GM12878 (cell line): ENCODE measurements at regions not wholly inside any gene's neighbourhood (a gene's known extent, or its start where the extent isn't known, plus 50 kb on each side); places are given as distances from the start of the nearest gene placed in this dataset.

Experiments
- GABPA ChIP-seq: IDR thresholded peaks from 2 replicates; pipeline ENCODE4 v1.6.1; 2014; ENCODE audit warnings: antibody characterized with exemption, low read depth, mild to moderate bottlenecking, inconsistent platforms
- HDAC2 ChIP-seq: fragments of 200-600 bp; sonication (generic); IDR thresholded peaks from 2 replicates; pipeline ENCODE4 v1.6.1; 2017
- JUNB ChIP-seq: IDR thresholded peaks from 2 replicates; pipeline ENCODE4 v1.6.1; 2016; ENCODE audit warnings: antibody characterized with exemption, mild to moderate bottlenecking
- LARP7 ChIP-seq: fragments of 450-650 bp; IDR thresholded peaks from 2 replicates; pipeline ENCODE4 v1.6.1; 2017; ENCODE audit warnings: mild to moderate bottlenecking
- POLR2A ChIP-seq: IDR thresholded peaks from 2 replicates; pipeline ENCODE4 v1.6.1; 2011; ENCODE audit warnings: low read depth, mild to moderate bottlenecking, low read length
- POLR2AphosphoS5 ChIP-seq: IDR thresholded peaks from 2 replicates; pipeline ENCODE4 v1.6.1; 2011; ENCODE audit warnings: mild to moderate bottlenecking, low read length, inconsistent platforms
- SPI1 ChIP-seq: IDR thresholded peaks from 2 replicates; pipeline ENCODE4 v1.6.1; 2011; ENCODE audit warnings: low read depth, mild to moderate bottlenecking, low read length, moderate library complexity, borderline replicate concordance; ENCODE audit not compliant: insufficient read depth
- SUZ12 ChIP-seq: fragments of 200-600 bp; sonication (generic); IDR thresholded peaks from one replicate; pipeline ENCODE4 v1.6.1; 2018; ENCODE audit warnings: antibody characterized with exemption, mild to moderate bottlenecking; ENCODE audit not compliant: unreplicated experiment
- ZNF274 ChIP-seq: IDR thresholded peaks from one replicate; pipeline ENCODE4 v1.8.0; 2011; ENCODE audit not compliant: insufficient read length, insufficient read depth
- TF ChIP-seq, protein P1 (sequence below): fragments of 150-350 bp; IDR thresholded peaks from 2 replicates; pipeline ENCODE4 v1.6.1; 2016; ENCODE audit warnings: low read depth, low read length
- TF ChIP-seq, protein P2 (sequence below), 3 experiments: IDR thresholded peaks in 2 of 3; conservative IDR thresholded peaks in 1 of 3; 2 replicates each; pipeline ENCODE4 v1.5.1; 2011; ENCODE audit warnings: low read depth in 3 of 3, low read length in 3 of 3, mild to moderate bottlenecking in 3 of 3, control low read depth in 2 of 3, moderate library complexity in 2 of 3, inconsistent platforms in 1 of 3, mixed read lengths in 1 of 3; ENCODE audit not compliant: control insufficient read depth in 2 of 3, insufficient read depth in 1 of 3; ENCODE audit errors: extremely low read depth in 1 of 3
- TF ChIP-seq, protein P3 (sequence below): IDR thresholded peaks from 2 replicates; pipeline ENCODE4 v1.6.1; 2012; ENCODE audit warnings: mild to moderate bottlenecking, low read depth, low read length
- TF ChIP-seq, protein P4 (sequence below): fragments of 450-650 bp; IDR thresholded peaks from 2 replicates; pipeline ENCODE4 v1.6.1; 2017; ENCODE audit warnings: mild to moderate bottlenecking, low read depth, inconsistent platforms; ENCODE audit not compliant: poor library complexity, severe bottlenecking

DNA sequence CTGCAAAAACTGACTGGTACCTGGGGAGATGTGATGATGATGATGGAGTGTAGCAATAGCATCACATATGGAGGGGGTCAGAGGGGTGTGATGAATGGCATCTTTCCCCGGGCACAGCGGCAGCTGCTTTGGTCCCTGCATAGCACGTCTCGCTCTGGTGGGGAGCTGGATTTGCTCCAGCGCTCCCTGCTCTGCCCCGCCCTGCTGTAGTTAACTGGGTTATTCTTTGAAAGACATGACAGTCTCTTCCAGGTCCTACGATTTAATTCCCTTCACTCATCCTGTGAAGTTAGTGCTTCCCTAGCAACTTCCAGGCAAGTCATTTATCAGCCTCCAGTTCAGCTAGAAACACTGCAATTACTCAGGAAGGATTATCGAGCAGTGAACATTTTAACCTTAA lies 463.1 kb downstream of the TSN start:
- TF ChIP-seq, protein P1, sequence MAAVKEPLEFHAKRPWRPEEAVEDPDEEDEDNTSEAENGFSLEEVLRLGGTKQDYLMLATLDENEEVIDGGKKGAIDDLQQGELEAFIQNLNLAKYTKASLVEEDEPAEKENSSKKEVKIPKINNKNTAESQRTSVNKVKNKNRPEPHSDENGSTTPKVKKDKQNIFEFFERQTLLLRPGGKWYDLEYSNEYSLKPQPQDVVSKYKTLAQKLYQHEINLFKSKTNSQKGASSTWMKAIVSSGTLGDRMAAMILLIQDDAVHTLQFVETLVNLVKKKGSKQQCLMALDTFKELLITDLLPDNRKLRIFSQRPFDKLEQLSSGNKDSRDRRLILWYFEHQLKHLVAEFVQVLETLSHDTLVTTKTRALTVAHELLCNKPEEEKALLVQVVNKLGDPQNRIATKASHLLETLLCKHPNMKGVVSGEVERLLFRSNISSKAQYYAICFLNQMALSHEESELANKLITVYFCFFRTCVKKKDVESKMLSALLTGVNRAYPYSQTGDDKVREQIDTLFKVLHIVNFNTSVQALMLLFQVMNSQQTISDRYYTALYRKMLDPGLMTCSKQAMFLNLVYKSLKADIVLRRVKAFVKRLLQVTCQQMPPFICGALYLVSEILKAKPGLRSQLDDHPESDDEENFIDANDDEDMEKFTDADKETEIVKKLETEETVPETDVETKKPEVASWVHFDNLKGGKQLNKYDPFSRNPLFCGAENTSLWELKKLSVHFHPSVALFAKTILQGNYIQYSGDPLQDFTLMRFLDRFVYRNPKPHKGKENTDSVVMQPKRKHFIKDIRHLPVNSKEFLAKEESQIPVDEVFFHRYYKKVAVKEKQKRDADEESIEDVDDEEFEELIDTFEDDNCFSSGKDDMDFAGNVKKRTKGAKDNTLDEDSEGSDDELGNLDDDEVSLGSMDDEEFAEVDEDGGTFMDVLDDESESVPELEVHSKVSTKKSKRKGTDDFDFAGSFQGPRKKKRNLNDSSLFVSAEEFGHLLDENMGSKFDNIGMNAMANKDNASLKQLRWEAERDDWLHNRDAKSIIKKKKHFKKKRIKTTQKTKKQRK = no peak
- TF ChIP-seq, protein P2, sequence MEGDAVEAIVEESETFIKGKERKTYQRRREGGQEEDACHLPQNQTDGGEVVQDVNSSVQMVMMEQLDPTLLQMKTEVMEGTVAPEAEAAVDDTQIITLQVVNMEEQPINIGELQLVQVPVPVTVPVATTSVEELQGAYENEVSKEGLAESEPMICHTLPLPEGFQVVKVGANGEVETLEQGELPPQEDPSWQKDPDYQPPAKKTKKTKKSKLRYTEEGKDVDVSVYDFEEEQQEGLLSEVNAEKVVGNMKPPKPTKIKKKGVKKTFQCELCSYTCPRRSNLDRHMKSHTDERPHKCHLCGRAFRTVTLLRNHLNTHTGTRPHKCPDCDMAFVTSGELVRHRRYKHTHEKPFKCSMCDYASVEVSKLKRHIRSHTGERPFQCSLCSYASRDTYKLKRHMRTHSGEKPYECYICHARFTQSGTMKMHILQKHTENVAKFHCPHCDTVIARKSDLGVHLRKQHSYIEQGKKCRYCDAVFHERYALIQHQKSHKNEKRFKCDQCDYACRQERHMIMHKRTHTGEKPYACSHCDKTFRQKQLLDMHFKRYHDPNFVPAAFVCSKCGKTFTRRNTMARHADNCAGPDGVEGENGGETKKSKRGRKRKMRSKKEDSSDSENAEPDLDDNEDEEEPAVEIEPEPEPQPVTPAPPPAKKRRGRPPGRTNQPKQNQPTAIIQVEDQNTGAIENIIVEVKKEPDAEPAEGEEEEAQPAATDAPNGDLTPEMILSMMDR (IDR thresholded peaks at IDR 0.05 in 2 of 3, conservative IDR thresholded peaks at IDR 0.05 in 1 of 3; ENCODE audit: control insufficient read depth in 2 of 3, extremely low read depth in 1 of 3, insufficient read depth in 1 of 3, low read depth in 3 of 3, low read length in 3 of 3) = no peak
- TF ChIP-seq GABPA (no peak), JUNB (no peak), HDAC2 (no peak), SUZ12 (no peak), LARP7 (no peak), SPI1 (no peak), ZNF274 (no peak), POLR2A (no peak), POLR2AphosphoS5 (no peak)
- TF ChIP-seq, protein P3, sequence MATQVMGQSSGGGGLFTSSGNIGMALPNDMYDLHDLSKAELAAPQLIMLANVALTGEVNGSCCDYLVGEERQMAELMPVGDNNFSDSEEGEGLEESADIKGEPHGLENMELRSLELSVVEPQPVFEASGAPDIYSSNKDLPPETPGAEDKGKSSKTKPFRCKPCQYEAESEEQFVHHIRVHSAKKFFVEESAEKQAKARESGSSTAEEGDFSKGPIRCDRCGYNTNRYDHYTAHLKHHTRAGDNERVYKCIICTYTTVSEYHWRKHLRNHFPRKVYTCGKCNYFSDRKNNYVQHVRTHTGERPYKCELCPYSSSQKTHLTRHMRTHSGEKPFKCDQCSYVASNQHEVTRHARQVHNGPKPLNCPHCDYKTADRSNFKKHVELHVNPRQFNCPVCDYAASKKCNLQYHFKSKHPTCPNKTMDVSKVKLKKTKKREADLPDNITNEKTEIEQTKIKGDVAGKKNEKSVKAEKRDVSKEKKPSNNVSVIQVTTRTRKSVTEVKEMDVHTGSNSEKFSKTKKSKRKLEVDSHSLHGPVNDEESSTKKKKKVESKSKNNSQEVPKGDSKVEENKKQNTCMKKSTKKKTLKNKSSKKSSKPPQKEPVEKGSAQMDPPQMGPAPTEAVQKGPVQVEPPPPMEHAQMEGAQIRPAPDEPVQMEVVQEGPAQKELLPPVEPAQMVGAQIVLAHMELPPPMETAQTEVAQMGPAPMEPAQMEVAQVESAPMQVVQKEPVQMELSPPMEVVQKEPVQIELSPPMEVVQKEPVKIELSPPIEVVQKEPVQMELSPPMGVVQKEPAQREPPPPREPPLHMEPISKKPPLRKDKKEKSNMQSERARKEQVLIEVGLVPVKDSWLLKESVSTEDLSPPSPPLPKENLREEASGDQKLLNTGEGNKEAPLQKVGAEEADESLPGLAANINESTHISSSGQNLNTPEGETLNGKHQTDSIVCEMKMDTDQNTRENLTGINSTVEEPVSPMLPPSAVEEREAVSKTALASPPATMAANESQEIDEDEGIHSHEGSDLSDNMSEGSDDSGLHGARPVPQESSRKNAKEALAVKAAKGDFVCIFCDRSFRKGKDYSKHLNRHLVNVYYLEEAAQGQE = no peak
- TF ChIP-seq, protein P4, sequence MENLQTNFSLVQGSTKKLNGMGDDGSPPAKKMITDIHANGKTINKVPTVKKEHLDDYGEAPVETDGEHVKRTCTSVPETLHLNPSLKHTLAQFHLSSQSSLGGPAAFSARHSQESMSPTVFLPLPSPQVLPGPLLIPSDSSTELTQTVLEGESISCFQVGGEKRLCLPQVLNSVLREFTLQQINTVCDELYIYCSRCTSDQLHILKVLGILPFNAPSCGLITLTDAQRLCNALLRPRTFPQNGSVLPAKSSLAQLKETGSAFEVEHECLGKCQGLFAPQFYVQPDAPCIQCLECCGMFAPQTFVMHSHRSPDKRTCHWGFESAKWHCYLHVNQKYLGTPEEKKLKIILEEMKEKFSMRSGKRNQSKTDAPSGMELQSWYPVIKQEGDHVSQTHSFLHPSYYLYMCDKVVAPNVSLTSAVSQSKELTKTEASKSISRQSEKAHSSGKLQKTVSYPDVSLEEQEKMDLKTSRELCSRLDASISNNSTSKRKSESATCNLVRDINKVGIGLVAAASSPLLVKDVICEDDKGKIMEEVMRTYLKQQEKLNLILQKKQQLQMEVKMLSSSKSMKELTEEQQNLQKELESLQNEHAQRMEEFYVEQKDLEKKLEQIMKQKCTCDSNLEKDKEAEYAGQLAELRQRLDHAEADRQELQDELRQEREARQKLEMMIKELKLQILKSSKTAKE = no peak
